Fibroblast of lung (primary cell): ENCODE measurements at regions not wholly inside any gene's neighbourhood (a gene's known extent, or its start where the extent isn't known, plus 50 kb on each side); places are given as distances from the start of the nearest gene placed in this dataset.

Experiments used
- EZH2 ChIP-seq: IDR thresholded peaks from 2 replicates; pipeline ENCODE4 v1.5.1; 2012; ENCODE audit warnings: low read length, control low read depth, mild to moderate bottlenecking; ENCODE audit errors: missing control alignments
- TF ChIP-seq, protein P1 (sequence below), 2 donors: IDR thresholded peaks in 1 of 2; conservative IDR thresholded peaks in 1 of 2; 1 replicate in 1 of 2; 2 replicates in 1 of 2; pipeline ENCODE4 v1.5.1; 2011 to 2012; ENCODE audit warnings: low read length in 2 of 2, control low read depth in 1 of 2, inconsistent platforms in 1 of 2, low read depth in 1 of 2, mild to moderate bottlenecking in 1 of 2

DNA sequence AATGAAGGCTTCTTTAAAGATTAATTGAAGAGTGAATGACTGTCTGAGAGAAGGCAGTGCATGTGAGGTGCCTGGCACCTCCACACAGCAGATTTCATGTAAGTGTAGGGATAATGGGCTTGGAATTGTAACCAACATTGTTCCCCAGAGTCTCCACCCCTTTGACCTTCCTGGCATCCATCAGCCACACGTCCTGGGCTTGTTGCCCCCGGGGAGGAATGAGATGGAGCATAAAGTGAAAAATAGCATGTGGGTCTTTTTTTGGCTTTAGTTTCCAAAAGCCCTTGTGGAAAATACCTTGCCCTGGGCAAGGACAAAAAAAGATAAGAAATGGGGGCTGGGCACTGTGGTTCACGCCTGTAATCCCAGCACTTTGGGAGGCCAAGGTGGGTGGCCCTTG is 242.2 kb upstream of the ECI2 start:
- TF ChIP-seq, protein P1, sequence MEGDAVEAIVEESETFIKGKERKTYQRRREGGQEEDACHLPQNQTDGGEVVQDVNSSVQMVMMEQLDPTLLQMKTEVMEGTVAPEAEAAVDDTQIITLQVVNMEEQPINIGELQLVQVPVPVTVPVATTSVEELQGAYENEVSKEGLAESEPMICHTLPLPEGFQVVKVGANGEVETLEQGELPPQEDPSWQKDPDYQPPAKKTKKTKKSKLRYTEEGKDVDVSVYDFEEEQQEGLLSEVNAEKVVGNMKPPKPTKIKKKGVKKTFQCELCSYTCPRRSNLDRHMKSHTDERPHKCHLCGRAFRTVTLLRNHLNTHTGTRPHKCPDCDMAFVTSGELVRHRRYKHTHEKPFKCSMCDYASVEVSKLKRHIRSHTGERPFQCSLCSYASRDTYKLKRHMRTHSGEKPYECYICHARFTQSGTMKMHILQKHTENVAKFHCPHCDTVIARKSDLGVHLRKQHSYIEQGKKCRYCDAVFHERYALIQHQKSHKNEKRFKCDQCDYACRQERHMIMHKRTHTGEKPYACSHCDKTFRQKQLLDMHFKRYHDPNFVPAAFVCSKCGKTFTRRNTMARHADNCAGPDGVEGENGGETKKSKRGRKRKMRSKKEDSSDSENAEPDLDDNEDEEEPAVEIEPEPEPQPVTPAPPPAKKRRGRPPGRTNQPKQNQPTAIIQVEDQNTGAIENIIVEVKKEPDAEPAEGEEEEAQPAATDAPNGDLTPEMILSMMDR (conservative IDR thresholded peaks at IDR 0.05 in 1 of 2, IDR thresholded peaks at IDR 0.05 in 1 of 2; ENCODE audit: low read depth in 1 of 2, low read length in 2 of 2): no peak
- no peak for TF ChIP-seq EZH2
